Caco-2 (cell line): ENCODE measurements at regions not wholly inside any gene's neighbourhood (a gene's known extent, or its start where the extent isn't known, plus 50 kb on each side); places are given as distances from the start of the nearest gene placed in this dataset.

Source experiments
- BruUV-seq: library from RNA; stranded (reverse); fragments of 400-500 nt; replicated peaks from 2 replicates; lab custom pipeline; 2021; lab: Mats Ljungman, UMichigan
- CTCF ChIA-PET: fragments of 300-600 bp; sonication (Branson Sonifier 250); formaldehyde crosslinking; loops from one replicate; lab custom pipeline; 2022; ENCODE audit warnings: antibody characterized with exemption; lab: Charles Lee
- POLR2A ChIA-PET: fragments of 300-600 bp; sonication (Branson Sonifier 250); formaldehyde crosslinking; loops from one replicate; lab custom pipeline; 2022; ENCODE audit warnings: antibody characterized with exemption; lab: Charles Lee
- DNase-seq, 2 experiments: peaks; one replicate each; pipeline versions ENCODE4 v3.0.0 to v3.0.0-alpha.2; 2020 to 2022
- H3K27me3 ChIP-seq: replicated peaks from 2 replicates; pipeline ENCODE4 v1.6.0; 2011; ENCODE audit warnings: low read length; ENCODE audit not compliant: control insufficient read depth, insufficient read depth
- H3K36me3 ChIP-seq: 2 replicates; pipeline ENCODE4 v1.5.1; 2011; ENCODE audit warnings: low read length; ENCODE audit not compliant: control insufficient read depth, insufficient read depth
- H3K4me1 ChIP-seq: fragments of 250-450 bp; sonication (Bioruptor Pico); 2 replicates; pipeline ENCODE4 v1.5.1; 2020; ENCODE audit warnings: mild to moderate bottlenecking
- H3K4me3 ChIP-seq: 2 replicates; pipeline ENCODE4 v1.5.1; 2011; ENCODE audit warnings: low read depth, mild to moderate bottlenecking, control low read depth, low read length
- H3K9me3 ChIP-seq: fragments of 250-450 bp; sonication (Bioruptor Pico); 2 replicates; pipeline ENCODE4 v1.5.1; 2020; ENCODE audit warnings: mild to moderate bottlenecking, moderate library complexity
- H3K27ac Mint-ChIP-seq: one replicate; pipeline ENCODE4 v1.8.0; 2022; ENCODE audit warnings: mixed read lengths; ENCODE audit not compliant: unreplicated experiment
- H3K27me3 Mint-ChIP-seq: one replicate; pipeline ENCODE4 v1.8.0; 2022; ENCODE audit warnings: mixed read lengths; ENCODE audit not compliant: insufficient read depth, unreplicated experiment
- H3K36me3 Mint-ChIP-seq: one replicate; pipeline ENCODE4 v1.8.0; 2022; ENCODE audit warnings: mild to moderate bottlenecking, mixed read lengths; ENCODE audit not compliant: insufficient read depth, unreplicated experiment
- H3K4me1 Mint-ChIP-seq: one replicate; pipeline ENCODE4 v1.8.0; 2022; ENCODE audit warnings: low read depth, mixed read lengths; ENCODE audit not compliant: unreplicated experiment
- H3K4me3 Mint-ChIP-seq: one replicate; pipeline ENCODE4 v1.8.0; 2022; ENCODE audit warnings: mild to moderate bottlenecking, moderate library complexity, mixed read lengths; ENCODE audit not compliant: unreplicated experiment
- H3K9me3 Mint-ChIP-seq: one replicate; pipeline ENCODE4 v1.8.0; 2022; ENCODE audit warnings: mixed read lengths; ENCODE audit not compliant: unreplicated experiment
- intact Hi-C: fragments of 100-400 bp; cut with micrococcal nuclease; formaldehyde crosslinking; loops from one replicate; pipeline ENCODE4 v1.10.0; 2022; ENCODE audit not compliant: unreplicated experiment
- TF ChIP-seq, protein P1 (sequence below), 2 experiments: fragments of 200-600 bp in 1 of 2; IDR thresholded peaks; 1 replicate in 1 of 2; 2 replicates in 1 of 2; pipeline versions ENCODE4 v1.5.1 to v1.8.0; 2011 to 2022; ENCODE audit warnings: antibody characterized with exemption in 1 of 2, control low read depth in 1 of 2, inconsistent platforms in 1 of 2, low read depth in 1 of 2, low read length in 1 of 2, mild to moderate bottlenecking in 1 of 2, moderate library complexity in 1 of 2; ENCODE audit not compliant: insufficient read depth in 1 of 2, severe bottlenecking in 1 of 2, unreplicated experiment in 1 of 2

DNA sequence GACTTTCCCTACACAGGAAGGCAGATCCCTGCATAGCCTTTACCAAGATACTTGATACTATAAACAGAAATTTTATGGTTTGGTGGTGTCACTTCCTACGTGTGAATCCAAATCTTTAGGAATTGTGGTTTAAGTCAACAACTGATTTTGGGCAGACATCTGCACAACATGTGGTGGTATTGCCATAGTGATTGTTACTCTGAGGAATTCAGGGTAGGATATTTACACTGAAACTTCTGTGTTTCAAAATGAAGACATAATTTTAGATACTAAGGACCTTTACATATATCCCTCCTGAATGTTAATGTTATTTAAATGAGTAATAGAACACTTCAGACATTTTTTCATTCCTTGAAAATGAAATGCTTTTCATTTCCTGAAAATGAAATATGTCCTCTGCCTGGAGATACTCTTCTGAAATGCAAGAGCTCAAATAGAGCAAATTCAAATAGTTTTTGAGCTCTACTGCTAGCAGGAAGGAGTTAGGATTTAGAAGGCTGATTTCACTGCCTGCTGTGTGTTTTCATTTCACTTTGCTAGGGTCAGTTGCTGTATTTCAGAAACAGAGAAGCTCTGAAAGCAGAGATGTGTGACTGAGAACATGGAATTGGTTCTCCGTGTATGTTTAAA lies 77.2 kb downstream of the MDH1 start:
- Mint-ChIP-seq H3K9me3 (no peaks in the 10 kb centered on the region), H3K4me1 (peaks cover 7% of the 10 kb centered on the region), H3K27me3 (no peaks in the 10 kb centered on the region), H3K27ac (no peak overlapping the region), H3K4me3 (no peak overlapping the region), H3K36me3 (no peaks in the 10 kb centered on the region)
- intact Hi-C loops = no loop called here
- Histone ChIP-seq H3K36me3 (no peaks in the 10 kb centered on the region), H3K4me3 (no peak overlapping the region), H3K27me3 (no peaks in the 10 kb centered on the region), H3K4me1 (peaks cover 21% of the 10 kb centered on the region), H3K9me3 (no peaks in the 10 kb centered on the region)
- no peak for DNase-seq
- ChIA-PET POLR2A (no interaction called here), CTCF (no interaction called here)
- BruUV-seq = no TSS peak
- TF ChIP-seq, protein P1, sequence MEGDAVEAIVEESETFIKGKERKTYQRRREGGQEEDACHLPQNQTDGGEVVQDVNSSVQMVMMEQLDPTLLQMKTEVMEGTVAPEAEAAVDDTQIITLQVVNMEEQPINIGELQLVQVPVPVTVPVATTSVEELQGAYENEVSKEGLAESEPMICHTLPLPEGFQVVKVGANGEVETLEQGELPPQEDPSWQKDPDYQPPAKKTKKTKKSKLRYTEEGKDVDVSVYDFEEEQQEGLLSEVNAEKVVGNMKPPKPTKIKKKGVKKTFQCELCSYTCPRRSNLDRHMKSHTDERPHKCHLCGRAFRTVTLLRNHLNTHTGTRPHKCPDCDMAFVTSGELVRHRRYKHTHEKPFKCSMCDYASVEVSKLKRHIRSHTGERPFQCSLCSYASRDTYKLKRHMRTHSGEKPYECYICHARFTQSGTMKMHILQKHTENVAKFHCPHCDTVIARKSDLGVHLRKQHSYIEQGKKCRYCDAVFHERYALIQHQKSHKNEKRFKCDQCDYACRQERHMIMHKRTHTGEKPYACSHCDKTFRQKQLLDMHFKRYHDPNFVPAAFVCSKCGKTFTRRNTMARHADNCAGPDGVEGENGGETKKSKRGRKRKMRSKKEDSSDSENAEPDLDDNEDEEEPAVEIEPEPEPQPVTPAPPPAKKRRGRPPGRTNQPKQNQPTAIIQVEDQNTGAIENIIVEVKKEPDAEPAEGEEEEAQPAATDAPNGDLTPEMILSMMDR (IDR thresholded peaks at IDR 0.05; ENCODE audit: insufficient read depth in 1 of 2, low read depth in 1 of 2, low read length in 1 of 2, severe bottlenecking in 1 of 2, unreplicated experiment in 1 of 2) = no peak

DNA sequence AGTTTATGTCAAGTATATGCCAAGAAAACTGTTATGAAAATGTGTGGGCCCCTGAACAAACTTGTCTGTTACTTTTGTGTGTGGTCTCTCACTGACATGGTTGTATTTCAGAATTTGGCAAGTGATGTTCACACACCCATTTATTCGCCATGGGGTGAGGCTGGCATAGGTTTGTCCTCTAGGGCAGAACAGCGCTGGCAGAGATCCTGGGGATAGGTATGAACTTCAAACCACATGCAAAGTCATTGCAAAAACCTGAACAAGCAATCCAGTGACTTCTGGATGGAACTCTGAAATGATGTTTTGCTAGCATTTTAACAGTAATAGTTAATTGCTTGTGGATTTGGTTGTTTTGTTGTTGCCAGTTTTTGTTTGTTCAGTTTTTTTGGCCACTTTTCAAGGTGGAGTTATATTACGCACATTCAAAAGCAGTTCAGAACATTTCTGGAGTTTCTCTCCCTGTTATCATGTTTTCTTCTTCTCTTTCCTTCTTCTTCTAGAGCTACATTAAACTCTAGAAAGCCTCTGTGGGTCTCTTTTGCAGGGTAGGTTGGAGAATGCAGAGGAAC lies 78.5 kb downstream of the MDH1 start:
- no peak for DNase-seq
- POLR2A ChIA-PET = no interaction called here
- no peaks in the 10 kb centered on the region for H3K9me3 Mint-ChIP-seq
- no peaks in the 10 kb centered on the region for H3K36me3 Mint-ChIP-seq
- H3K4me3 Mint-ChIP-seq = no peak overlapping the region
- H3K4me1 Mint-ChIP-seq = peaks cover 7% of the 10 kb centered on the region
- H3K4me3 ChIP-seq = no peak overlapping the region
- BruUV-seq = no TSS peak
- H3K4me1 ChIP-seq = peaks cover 13% of the 10 kb centered on the region
- H3K27ac Mint-ChIP-seq = no peak overlapping the region
- CTCF ChIA-PET = no interaction called here
- H3K27me3 Mint-ChIP-seq = no peaks in the 10 kb centered on the region
- intact Hi-C loops = no loop called here
- H3K36me3 ChIP-seq = no peaks in the 10 kb centered on the region
- H3K27me3 ChIP-seq = no peaks in the 10 kb centered on the region
- TF ChIP-seq, protein P1 (IDR thresholded peaks at IDR 0.05; ENCODE audit: insufficient read depth in 1 of 2, low read depth in 1 of 2, low read length in 1 of 2, severe bottlenecking in 1 of 2, unreplicated experiment in 1 of 2) = no peak
- H3K9me3 ChIP-seq = no peaks in the 10 kb centered on the region

DNA sequence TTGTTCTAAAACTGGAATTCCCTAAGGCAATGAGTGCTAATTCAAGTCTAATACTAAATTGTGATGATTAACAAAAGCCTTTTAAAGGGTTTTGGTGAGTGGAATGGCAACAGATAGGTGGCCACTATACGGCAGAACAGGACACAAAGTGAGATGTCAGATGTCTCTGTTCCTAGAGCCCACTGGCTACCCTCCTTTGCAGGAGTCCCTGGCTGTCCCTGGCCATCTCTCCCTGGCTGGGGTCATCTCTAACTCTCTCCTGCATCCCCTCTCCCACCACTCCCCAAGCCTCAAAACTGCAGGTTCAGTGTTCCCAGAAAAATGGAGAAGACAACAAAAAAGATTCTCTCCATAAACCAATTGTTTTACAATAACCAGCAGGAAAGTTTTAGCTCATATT lies 79.2 kb downstream of the MDH1 start:
- ChIA-PET CTCF (no interaction called here), POLR2A (no interaction called here)
- DNase-seq = no peak
- intact Hi-C loops = no loop called here
- BruUV-seq = no TSS peak
- H3K27me3 Mint-ChIP-seq = no peaks in the 10 kb centered on the region
- H3K4me1 Mint-ChIP-seq = peaks cover 7% of the 10 kb centered on the region
- TF ChIP-seq, protein P1 (IDR thresholded peaks at IDR 0.05; ENCODE audit: insufficient read depth in 1 of 2, low read depth in 1 of 2, low read length in 1 of 2, severe bottlenecking in 1 of 2, unreplicated experiment in 1 of 2) = no peak
- H3K9me3 Mint-ChIP-seq = no peaks in the 10 kb centered on the region
- H3K27me3 ChIP-seq = no peaks in the 10 kb centered on the region
- H3K27ac Mint-ChIP-seq = no peak overlapping the region
- H3K9me3 ChIP-seq = no peaks in the 10 kb centered on the region
- no peak overlapping the region for H3K4me3 Mint-ChIP-seq
- peaks cover 6% of the 10 kb centered on the region for H3K4me1 ChIP-seq
- H3K36me3 Mint-ChIP-seq = no peaks in the 10 kb centered on the region
- no peaks in the 10 kb centered on the region for H3K36me3 ChIP-seq
- no peak overlapping the region for H3K4me3 ChIP-seq
